CD1c-positive myeloid dendritic cell (primary cell): ENCODE measurements at regions not wholly inside any gene's neighbourhood (a gene's known extent, or its start where the extent isn't known, plus 50 kb on each side); places are given as distances from the start of the nearest gene placed in this dataset.

Source experiments
- DNase-seq: peaks from one replicate; pipeline ENCODE4 v3.0.0-alpha.2; 2016; ENCODE audit errors: extremely low spot score

DNA sequence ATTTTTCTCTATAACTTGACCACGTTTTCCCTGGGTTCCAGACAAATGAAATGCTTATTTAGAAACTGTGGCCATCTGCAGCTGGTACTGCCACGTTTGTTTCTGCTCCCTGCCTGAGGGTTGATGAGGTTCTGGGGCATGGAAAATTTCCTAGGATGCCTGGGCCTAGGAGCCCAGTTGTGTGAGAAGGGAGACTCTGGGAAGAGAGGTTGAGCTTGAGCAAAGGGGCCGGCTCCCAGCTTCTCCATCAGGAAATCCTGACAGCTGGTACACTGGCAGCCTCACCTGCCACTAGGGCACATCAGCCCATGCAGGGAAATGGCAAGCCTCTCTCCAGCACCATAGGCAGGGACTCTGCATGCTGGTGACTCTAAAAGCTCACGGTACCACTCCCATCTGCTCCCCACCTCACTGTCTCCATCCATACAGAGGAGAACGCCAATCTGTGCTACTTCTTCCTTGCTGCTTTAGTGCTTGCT, 165.4 kb upstream of the PPP2R3A start:
- no peak for DNase-seq

- no peak for DNase-seq
These were observed 164.5 kb upstream of the PPP2R3A start for GRCh38 chr3:135801018-135801417.

GRCh38 chr3:135802171-135802570, 163.4 kb upstream of the PPP2R3A start:
- no peak for DNase-seq

GRCh38 chr3:135803028-135803692, 162.4 kb upstream of the PPP2R3A start:
- no peak for DNase-seq

DNA sequence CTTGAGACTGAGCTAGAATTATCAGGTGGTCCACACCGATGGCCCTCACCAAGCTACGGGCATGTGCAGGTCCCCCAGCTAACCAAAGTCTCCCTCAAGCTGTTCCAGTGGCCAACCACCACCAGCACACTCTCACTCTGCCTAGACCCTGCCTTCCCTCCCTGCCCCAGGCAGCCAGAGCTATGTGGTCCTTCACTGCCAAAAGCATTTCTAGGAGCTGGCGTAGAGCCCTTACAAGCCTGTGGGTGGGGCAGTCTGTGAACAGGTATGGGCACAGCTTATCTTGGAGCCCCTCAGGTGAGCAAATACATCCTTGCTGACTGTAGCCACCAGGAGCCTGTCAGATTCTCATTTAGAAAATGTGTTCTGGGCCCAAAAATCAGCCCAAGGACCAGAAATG, 159.8 kb upstream of the PPP2R3A start:
- DNase-seq = no peak

GRCh38 chr3:135806317-135806716, 159.2 kb upstream of the PPP2R3A start:
- DNase-seq = no peak

- DNase-seq = no peak
These were observed 157.6 kb upstream of the PPP2R3A start for GRCh38 chr3:135807879-135808278.

GRCh38 chr3:135809021-135809634, 156.4 kb upstream of the PPP2R3A start:
- no peak for DNase-seq

DNA sequence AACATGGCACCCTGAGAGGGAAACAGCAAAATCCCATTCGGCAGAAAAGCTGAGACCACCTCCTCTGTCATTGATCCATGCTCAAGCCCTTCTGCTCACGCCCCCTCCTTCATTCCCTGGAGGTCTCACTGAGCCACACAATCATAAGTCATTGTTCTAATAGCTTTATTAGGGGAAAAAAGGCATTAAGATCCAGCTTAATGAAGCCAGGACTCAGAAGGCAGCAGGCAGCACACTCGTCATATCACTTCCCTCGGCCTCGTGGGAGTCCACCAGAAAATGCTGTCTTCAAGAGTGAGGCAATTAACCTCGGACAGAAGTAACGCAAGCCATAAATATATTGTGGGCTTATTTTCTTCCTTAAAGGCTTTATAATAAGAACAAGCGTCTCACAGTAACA, 153.9 kb upstream of the PPP2R3A start:
- DNase-seq = no peak

DNA sequence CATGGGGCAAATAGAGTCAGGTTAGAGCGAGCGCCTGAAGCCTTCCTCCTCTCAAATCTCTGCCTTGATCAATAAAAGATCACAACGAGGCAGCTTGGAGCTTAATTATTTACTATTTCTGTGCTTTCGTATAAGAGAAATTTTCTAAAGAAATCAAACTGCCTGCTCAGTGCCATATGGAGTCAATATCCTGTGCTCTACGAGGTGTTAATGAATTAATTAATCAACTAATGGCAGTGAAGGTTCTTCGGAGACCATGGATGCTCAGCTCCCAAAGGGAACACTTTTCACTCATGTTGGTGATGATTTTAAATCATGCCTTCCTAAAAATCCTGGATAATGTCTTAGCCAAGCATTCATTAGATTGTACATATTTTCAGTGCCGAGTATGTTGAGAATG, 153.5 kb upstream of the PPP2R3A start:
- DNase-seq = no peak

GRCh38 chr3:135834465-135834864, 131.1 kb upstream of the PPP2R3A start:
- no peak for DNase-seq

- no peak for DNase-seq
These were observed 127.4 kb upstream of the PPP2R3A start for GRCh38 chr3:135837977-135838631.

DNA sequence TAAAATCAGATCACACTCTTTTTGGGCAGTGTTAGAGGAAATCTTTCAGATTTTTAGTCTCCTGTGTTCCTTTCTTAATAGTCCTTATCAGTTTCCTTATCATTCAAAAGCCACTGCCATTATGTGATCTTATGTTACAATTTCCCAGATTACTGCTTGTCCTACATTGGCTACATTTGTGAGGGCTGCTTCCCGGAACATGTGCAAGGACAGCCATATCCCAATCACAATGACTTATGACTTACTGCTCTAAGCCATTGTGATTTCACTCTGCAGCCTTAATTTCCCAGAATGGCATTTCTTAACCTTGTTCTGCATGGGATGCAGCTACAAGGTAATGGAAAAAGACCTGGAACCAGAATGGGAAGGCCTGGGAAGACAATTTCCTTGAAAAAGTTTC, 125.1 kb upstream of the PPP2R3A start:
- no peak for DNase-seq

GRCh38 chr3:135844386-135844785, 121.1 kb upstream of the PPP2R3A start:
- DNase-seq = no peak

DNA sequence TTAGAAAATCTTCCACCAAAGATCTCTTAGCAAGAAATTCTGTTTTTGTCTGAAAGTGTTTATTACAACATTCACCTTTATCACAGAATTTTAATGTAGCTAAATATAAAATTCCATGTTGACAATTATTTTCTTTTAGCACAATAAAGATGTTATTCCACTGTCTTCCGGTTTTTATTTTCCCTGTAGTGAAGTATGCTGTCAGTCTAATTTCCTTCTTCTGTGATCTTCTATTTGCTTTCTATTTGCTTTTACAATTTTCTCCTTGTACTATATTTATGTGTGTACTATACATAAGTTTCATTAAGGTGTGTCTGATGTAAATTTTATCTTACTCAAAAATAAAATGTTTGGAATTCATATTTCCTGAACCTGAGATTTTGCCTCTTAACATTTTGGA, 117.5 kb upstream of the PPP2R3A start:
- DNase-seq = no peak

GRCh38 chr3:135849827-135850226, 115.7 kb upstream of the PPP2R3A start:
- DNase-seq = no peak

DNA sequence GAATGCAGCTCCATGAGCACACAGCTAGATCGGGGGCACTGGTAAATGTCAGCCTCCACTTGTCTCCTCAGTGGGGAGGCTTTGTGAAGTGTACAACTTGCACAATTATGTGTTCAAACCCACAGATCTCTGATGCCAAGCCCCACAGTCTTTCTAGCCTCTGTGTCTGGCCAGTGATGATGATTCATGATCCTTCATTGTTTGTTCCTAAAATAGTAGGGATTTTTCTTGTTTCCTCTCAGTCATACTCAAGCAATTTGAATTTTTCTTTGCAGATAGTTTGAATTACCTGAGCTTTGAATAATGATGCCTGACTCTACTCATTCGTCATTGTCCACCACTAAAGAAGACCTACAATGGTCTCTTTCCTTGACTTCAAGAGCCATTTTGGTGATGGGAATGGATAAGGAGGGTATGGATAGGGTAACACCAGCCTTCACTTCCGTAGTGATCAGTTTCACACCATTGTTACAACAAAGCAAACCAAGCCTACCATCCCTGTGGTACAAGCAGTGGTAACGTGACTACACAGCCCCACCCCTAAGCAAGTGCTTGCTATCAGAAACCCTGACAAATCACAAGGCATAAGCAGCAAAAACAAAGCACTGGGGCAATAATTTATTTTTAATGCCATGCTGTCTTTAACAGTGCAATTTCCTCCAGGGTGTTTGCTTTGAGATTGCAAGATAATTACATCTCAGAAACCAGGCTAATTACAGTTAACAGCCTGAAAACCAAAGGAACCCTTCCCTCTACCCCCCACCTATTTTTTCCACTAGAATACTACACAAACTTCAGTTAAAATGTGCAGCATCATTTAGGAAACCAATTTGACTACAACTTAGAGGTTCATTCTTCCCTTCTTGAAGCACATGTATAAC, 114.1 kb upstream of the PPP2R3A start:
- no peak for DNase-seq

- no peak for DNase-seq
These were observed 111.5 kb upstream of the PPP2R3A start for GRCh38 chr3:135853981-135854380.

DNA sequence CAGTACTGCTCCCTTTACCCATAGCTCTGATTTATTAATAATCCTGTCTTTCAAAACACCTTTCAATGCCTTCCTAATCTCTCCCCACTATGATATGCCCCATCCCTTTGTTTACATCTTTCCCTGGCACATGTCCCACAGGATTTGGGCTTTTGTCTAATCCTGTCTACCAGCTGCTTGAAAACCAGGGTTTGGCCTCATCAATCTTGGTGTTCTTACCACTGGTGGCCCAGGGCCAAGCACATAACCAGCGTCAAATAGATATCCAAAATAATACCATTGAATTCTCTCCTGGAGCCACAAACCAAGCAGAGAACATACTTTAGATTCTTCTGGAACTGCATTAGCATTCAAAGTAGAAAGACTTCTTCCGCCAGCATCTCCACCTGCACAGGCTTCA, 104.8 kb upstream of the PPP2R3A start:
- no peak for DNase-seq

- no peak for DNase-seq
These were observed 103.2 kb upstream of the PPP2R3A start for GRCh38 chr3:135862361-135862760.

- no peak for DNase-seq
These were observed 101.5 kb upstream of the PPP2R3A start for GRCh38 chr3:135864060-135864459.

GRCh38 chr3:135865085-135865484, 100.4 kb upstream of the PPP2R3A start:
- no peak for DNase-seq
